ENCODE measurements at regions not wholly inside any gene's neighbourhood (a gene's known extent, or its start where the extent isn't known, plus 50 kb on each side); places are given as distances from the start of the nearest gene placed in this dataset.

DNA sequence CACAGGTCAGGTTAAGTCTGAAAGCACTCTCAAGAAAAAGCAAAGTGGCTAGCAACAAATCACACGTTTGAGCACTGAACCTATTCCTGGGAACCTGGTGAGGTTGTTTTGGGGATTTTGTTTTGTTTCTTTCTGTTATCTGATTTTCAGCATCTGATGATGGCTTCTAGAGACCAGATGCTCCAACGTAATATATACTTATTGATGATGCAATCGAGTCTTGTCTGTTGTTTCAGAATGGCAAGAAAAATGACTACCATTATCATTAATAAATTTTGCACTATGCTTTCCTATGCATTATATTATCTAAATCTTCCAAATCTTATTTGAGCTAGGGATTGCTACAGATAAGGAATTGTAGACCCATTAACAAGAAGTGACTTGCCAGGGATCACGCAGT, 312.3 kb upstream of the FAT3 start:
- TF ChIP-seq EZH2 (IDR thresholded peaks at IDR 0.05; ENCODE audit: borderline replicate concordance, low read depth, low read length, poor library complexity, severe bottlenecking): no peak
- no peak for TF ChIP-seq CTCF (conservative IDR thresholded peaks at IDR 0.05; ENCODE audit: low read depth, low read length)
- intact Hi-C loops (cut with micrococcal nuclease; ENCODE audit: unreplicated experiment): no loop called here
- no TSS peak for BruUV-seq (replicated peaks)
- ChIA-PET POLR2A (ENCODE audit: low non-redundant PET) (no interaction called here), CTCF (no interaction called here)
- Histone ChIP-seq H3K36me3 (ENCODE audit: insufficient read depth, low read length, poor library complexity, severe bottlenecking) (no peaks in the 10 kb centered on the region), H3K27me3 (replicated peaks; ENCODE audit: insufficient read depth, low read depth, low read length, poor library complexity) (no peaks in the 10 kb centered on the region), H3K4me3 (ENCODE audit: low read depth, low read length, poor library complexity, severe bottlenecking) (no peak overlapping the region), H3K4me1 (ENCODE audit: insufficient read depth, low read length, poor library complexity, severe bottlenecking) (no peaks in the 10 kb centered on the region), H3K9me3 (ENCODE audit: low read depth, low read length, poor library complexity, severe bottlenecking) (no peaks in the 10 kb centered on the region), H3K27ac (ENCODE audit: low read depth, low read length, poor library complexity, severe bottlenecking) (no peak overlapping the region)
- no peak for DNase-seq (ENCODE audit: low spot score)

DNA sequence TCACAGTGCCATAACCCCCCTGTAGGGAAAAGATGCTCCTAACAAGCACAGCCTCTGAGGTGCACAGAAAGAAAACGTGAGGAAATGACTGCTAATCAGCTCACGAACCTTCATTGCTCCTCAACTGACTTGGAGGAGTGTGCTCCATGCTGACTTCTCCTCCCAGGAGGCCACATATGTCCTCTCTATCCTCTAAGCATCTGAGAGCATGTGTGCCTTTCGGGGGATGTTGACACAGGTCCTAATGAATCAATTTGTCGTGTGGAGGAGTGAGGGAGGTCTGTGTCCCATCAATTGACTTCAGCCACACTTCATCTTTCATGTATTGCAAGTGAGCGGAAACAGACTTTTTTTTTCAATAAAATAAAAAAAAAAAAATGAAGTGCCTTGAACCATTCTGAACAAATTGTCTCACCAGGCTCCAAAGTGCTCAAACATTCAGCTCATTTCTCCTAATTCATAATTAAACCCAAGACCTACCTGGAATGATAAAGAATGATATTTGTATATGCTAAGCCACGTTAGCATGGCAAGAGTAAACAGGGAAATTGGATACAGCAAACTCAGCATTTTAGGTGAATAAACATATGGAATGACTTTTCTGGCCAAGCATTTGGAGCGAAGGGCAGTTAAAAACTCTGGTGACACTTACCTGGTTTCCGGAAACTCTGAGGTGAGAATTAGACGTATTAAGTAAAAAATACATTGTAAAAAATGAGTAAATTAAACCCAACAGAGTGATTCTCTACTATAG, 317.6 kb upstream of the FAT3 start:
- H3K9me3 ChIP-seq (ENCODE audit: low read depth, low read length, poor library complexity, severe bottlenecking): no peaks in the 10 kb centered on the region
- no peak overlapping the region for H3K4me3 ChIP-seq (ENCODE audit: low read depth, low read length, poor library complexity, severe bottlenecking)
- BruUV-seq (replicated peaks): no TSS peak
- CTCF ChIA-PET: no interaction called here
- no peak overlapping the region for H3K27ac ChIP-seq (ENCODE audit: low read depth, low read length, poor library complexity, severe bottlenecking)
- intact Hi-C loops (cut with micrococcal nuclease; ENCODE audit: unreplicated experiment): no loop called here
- POLR2A ChIA-PET (ENCODE audit: low non-redundant PET): no interaction called here
- no peaks in the 10 kb centered on the region for H3K27me3 ChIP-seq (replicated peaks; ENCODE audit: insufficient read depth, low read depth, low read length, poor library complexity)
- no peaks in the 10 kb centered on the region for H3K36me3 ChIP-seq (ENCODE audit: insufficient read depth, low read length, poor library complexity, severe bottlenecking)
- no peak for DNase-seq (ENCODE audit: low spot score)
- no peaks in the 10 kb centered on the region for H3K4me1 ChIP-seq (ENCODE audit: insufficient read depth, low read length, poor library complexity, severe bottlenecking)
- TF ChIP-seq EZH2 (IDR thresholded peaks at IDR 0.05; ENCODE audit: borderline replicate concordance, low read depth, low read length, poor library complexity, severe bottlenecking): no peak
- no peak for TF ChIP-seq CTCF (conservative IDR thresholded peaks at IDR 0.05; ENCODE audit: low read depth, low read length)

- CTCF ChIA-PET: no interaction called here
- no peak overlapping the region for H3K27ac ChIP-seq (ENCODE audit: low read depth, low read length, poor library complexity, severe bottlenecking)
- POLR2A ChIA-PET (ENCODE audit: low non-redundant PET): no interaction called here
- no peak for DNase-seq (ENCODE audit: low spot score)
- H3K9me3 ChIP-seq (ENCODE audit: low read depth, low read length, poor library complexity, severe bottlenecking): no peaks in the 10 kb centered on the region
- TF ChIP-seq CTCF (conservative IDR thresholded peaks at IDR 0.05; ENCODE audit: low read depth, low read length): no peak
- no peak for TF ChIP-seq EZH2 (IDR thresholded peaks at IDR 0.05; ENCODE audit: borderline replicate concordance, low read depth, low read length, poor library complexity, severe bottlenecking)
- H3K4me1 ChIP-seq (ENCODE audit: insufficient read depth, low read length, poor library complexity, severe bottlenecking): no peaks in the 10 kb centered on the region
- intact Hi-C loops (cut with micrococcal nuclease; ENCODE audit: unreplicated experiment): no loop called here
- no TSS peak for BruUV-seq (replicated peaks)
- no peaks in the 10 kb centered on the region for H3K27me3 ChIP-seq (replicated peaks; ENCODE audit: insufficient read depth, low read depth, low read length, poor library complexity)
- H3K36me3 ChIP-seq (ENCODE audit: insufficient read depth, low read length, poor library complexity, severe bottlenecking): no peaks in the 10 kb centered on the region
- no peak overlapping the region for H3K4me3 ChIP-seq (ENCODE audit: low read depth, low read length, poor library complexity, severe bottlenecking)
Measured at GRCh38 chr11:91904792-91905785, 319.5 kb upstream of the FAT3 start.
